GM21619 (cell line): ENCODE measurements at regions not wholly inside any gene's neighbourhood (a gene's known extent, or its start where the extent isn't known, plus 50 kb on each side); places are given as distances from the start of the nearest gene placed in this dataset.
A peak's percentile ranks its signal among the peaks of the same experiment; 100 is the strongest.
"Not testable (repeated sequence)": the region's sequence is repeated elsewhere in the genome, so short reads cannot be mapped to it uniquely, and the experiment has no call there.

Experiments used
- ATAC-seq: cut with Tn5 transposase; IDR thresholded peaks from one replicate; pipeline ENCODE4 v1.9.1; 2021; ENCODE audit not compliant: unreplicated experiment

- no peak for ATAC-seq
Measured at GRCh38 chr6:54559136-54559535, 250.9 kb downstream of the TINAG start.

GRCh38 chr6:54564188-54564587 lies 255.9 kb downstream of the TINAG start:
- not testable (repeated sequence) for ATAC-seq

GRCh38 chr6:54574671-54575070 lies 266.4 kb downstream of the TINAG start:
- ATAC-seq = no peak

GRCh38 chr6:54578261-54578660 lies 268.3 kb upstream of the FAM83B start:
- no peak for ATAC-seq

- ATAC-seq = no peak
Measured at GRCh38 chr6:54579011-54579410, 267.6 kb upstream of the FAM83B start.

- ATAC-seq = no peak
Measured at GRCh38 chr6:54586251-54586650, 260.3 kb upstream of the FAM83B start.

GRCh38 chr6:54587277-54587676 lies 259.3 kb upstream of the FAM83B start:
- ATAC-seq = no peak

GRCh38 chr6:54588176-54588575 lies 258.4 kb upstream of the FAM83B start:
- ATAC-seq = no peak

- no peak for ATAC-seq
Measured at GRCh38 chr6:54595844-54596243, 250.7 kb upstream of the FAM83B start.

- ATAC-seq = no peak
Measured at GRCh38 chr6:54598787-54599313, 247.7 kb upstream of the FAM83B start.

GRCh38 chr6:54601600-54602300 lies 244.8 kb upstream of the FAM83B start:
- no peak for ATAC-seq

- ATAC-seq = no peak
Measured at GRCh38 chr6:54602591-54602990, 244.0 kb upstream of the FAM83B start.

- ATAC-seq = no peak
Measured at GRCh38 chr6:54609981-54610380, 236.6 kb upstream of the FAM83B start.

- ATAC-seq = no peak
Measured at GRCh38 chr6:54613596-54613995, 233.0 kb upstream of the FAM83B start.

- ATAC-seq = no peak
Measured at GRCh38 chr6:54614499-54615195, 231.9 kb upstream of the FAM83B start.

- ATAC-seq = no peak
Measured at GRCh38 chr6:54617730-54618129, 228.8 kb upstream of the FAM83B start.

- ATAC-seq = no peak
Measured at GRCh38 chr6:54618572-54618971, 228.0 kb upstream of the FAM83B start.

- no peak for ATAC-seq
Measured at GRCh38 chr6:54619102-54619501, 227.5 kb upstream of the FAM83B start.

- peak; percentile 87 for ATAC-seq
Measured at GRCh38 chr6:54621285-54621684, 225.3 kb upstream of the FAM83B start.

- ATAC-seq = no peak
Measured at GRCh38 chr6:54624216-54624615, 222.4 kb upstream of the FAM83B start.

- ATAC-seq = no peak
Measured at GRCh38 chr6:54624779-54625178, 221.8 kb upstream of the FAM83B start.

GRCh38 chr6:54629131-54629530 lies 217.4 kb upstream of the FAM83B start:
- ATAC-seq = no peak
